ENCODE measurements at regions not wholly inside any gene's neighbourhood (a gene's known extent, or its start where the extent isn't known, plus 50 kb on each side); places are given as distances from the start of the nearest gene placed in this dataset.

DNA sequence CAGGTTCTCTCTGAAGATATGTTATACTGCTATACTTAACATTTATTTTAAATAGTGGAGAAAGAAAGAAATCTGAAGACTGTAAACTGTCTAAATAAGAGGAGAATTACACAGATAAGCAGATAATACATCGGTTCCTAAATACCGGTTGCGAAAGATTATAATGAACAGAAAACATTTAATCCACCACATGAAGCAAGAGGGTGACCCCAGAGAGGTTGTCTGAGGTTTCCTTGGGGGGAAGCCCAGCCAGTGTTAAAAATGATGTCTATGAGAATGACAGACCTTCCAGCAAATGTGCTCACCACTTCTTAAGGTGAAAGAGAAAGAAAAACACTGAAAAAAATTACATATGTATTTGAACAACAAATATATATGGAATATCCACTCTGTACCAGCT lies 356.4 kb upstream of the KAZN start:
- Histone ChIP-seq H3K27me3 (ENCODE audit: control insufficient read depth, low read length) (no peaks in the 10 kb centered on the region), H3K4me3 (ENCODE audit: low read length) (no peak overlapping the region), H3K36me3 (ENCODE audit: control insufficient read depth, low read length) (no peaks in the 10 kb centered on the region), H3K9me2 (replicated peaks; ENCODE audit: control insufficient read depth, low read length) (no peaks in the 10 kb centered on the region), H3K79me2 (ENCODE audit: control insufficient read depth, low read length) (no peaks in the 10 kb centered on the region), H3K4me2 (ENCODE audit: low read length) (no peak overlapping the region), H3F3A (ENCODE audit: control insufficient read depth, insufficient read depth) (no peaks in the 10 kb centered on the region), H3K27ac (ENCODE audit: low read depth, low read length) (no peak overlapping the region), H4K20me1 (ENCODE audit: control insufficient read depth, insufficient read depth, low read depth, low read length) (no peaks in the 10 kb centered on the region), H3K4me1 (ENCODE audit: control insufficient read depth, low read length) (no peaks in the 10 kb centered on the region), H3K9me3 (ENCODE audit: control insufficient read depth, insufficient read depth, low read length) (no peaks in the 10 kb centered on the region)
- TF ChIP-seq EZH2phosphoT487 (IDR thresholded peaks at IDR 0.05; ENCODE audit: borderline replicate concordance, low read length): no peak
- TF ChIP-seq, protein P1, sequence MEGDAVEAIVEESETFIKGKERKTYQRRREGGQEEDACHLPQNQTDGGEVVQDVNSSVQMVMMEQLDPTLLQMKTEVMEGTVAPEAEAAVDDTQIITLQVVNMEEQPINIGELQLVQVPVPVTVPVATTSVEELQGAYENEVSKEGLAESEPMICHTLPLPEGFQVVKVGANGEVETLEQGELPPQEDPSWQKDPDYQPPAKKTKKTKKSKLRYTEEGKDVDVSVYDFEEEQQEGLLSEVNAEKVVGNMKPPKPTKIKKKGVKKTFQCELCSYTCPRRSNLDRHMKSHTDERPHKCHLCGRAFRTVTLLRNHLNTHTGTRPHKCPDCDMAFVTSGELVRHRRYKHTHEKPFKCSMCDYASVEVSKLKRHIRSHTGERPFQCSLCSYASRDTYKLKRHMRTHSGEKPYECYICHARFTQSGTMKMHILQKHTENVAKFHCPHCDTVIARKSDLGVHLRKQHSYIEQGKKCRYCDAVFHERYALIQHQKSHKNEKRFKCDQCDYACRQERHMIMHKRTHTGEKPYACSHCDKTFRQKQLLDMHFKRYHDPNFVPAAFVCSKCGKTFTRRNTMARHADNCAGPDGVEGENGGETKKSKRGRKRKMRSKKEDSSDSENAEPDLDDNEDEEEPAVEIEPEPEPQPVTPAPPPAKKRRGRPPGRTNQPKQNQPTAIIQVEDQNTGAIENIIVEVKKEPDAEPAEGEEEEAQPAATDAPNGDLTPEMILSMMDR (IDR thresholded peaks at IDR 0.05; ENCODE audit: low read depth, low read length, poor library complexity, severe bottlenecking): no peak

DNA sequence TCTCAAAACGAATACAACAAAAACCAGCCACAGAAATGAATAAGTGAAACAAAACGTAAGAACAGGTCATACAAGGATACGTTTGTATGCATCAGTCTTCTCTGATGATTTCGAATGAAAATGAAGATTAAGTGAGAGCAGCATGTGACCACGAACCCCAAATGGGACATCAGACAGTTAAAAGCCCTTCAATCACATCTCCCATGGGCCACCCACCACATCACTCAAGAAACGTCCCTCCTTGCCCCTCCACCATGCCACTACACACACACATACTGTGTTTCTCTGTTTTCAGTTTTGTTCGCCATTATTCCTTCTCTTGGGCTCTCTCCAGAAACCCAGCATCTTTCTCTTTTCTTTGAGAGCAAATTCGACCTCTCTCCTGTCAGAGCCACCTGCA lies 355.6 kb upstream of the KAZN start:
- no peaks in the 10 kb centered on the region for H3K27me3 ChIP-seq (ENCODE audit: control insufficient read depth, low read length)
- no peaks in the 10 kb centered on the region for H3K79me2 ChIP-seq (ENCODE audit: control insufficient read depth, low read length)
- no peaks in the 10 kb centered on the region for H4K20me1 ChIP-seq (ENCODE audit: control insufficient read depth, insufficient read depth, low read depth, low read length)
- no peaks in the 10 kb centered on the region for H3F3A ChIP-seq (ENCODE audit: control insufficient read depth, insufficient read depth)
- H3K4me2 ChIP-seq (ENCODE audit: low read length): no peak overlapping the region
- no peaks in the 10 kb centered on the region for H3K36me3 ChIP-seq (ENCODE audit: control insufficient read depth, low read length)
- TF ChIP-seq EZH2phosphoT487 (IDR thresholded peaks at IDR 0.05; ENCODE audit: borderline replicate concordance, low read length): no peak
- TF ChIP-seq, protein P1 (IDR thresholded peaks at IDR 0.05; ENCODE audit: low read depth, low read length, poor library complexity, severe bottlenecking): no peak
- H3K9me2 ChIP-seq (replicated peaks; ENCODE audit: control insufficient read depth, low read length): no peaks in the 10 kb centered on the region
- no peaks in the 10 kb centered on the region for H3K4me1 ChIP-seq (ENCODE audit: control insufficient read depth, low read length)
- no peak overlapping the region for H3K4me3 ChIP-seq (ENCODE audit: low read length)
- H3K9me3 ChIP-seq (ENCODE audit: control insufficient read depth, insufficient read depth, low read length): no peaks in the 10 kb centered on the region
- H3K27ac ChIP-seq (ENCODE audit: low read depth, low read length): no peak overlapping the region

GRCh38 chr1:14245954-14246353 lies 352.5 kb upstream of the KAZN start:
- no peaks in the 10 kb centered on the region for H3F3A ChIP-seq (ENCODE audit: control insufficient read depth, insufficient read depth)
- H3K27ac ChIP-seq (ENCODE audit: low read depth, low read length): no peak overlapping the region
- no peak overlapping the region for H3K4me2 ChIP-seq (ENCODE audit: low read length)
- no peaks in the 10 kb centered on the region for H3K4me1 ChIP-seq (ENCODE audit: control insufficient read depth, low read length)
- H3K36me3 ChIP-seq (ENCODE audit: control insufficient read depth, low read length): no peaks in the 10 kb centered on the region
- no peaks in the 10 kb centered on the region; the same call in 1 of the 2 replicates for H3K9me3 ChIP-seq (ENCODE audit: control insufficient read depth, insufficient read depth, low read length)
- no peak overlapping the region for H3K4me3 ChIP-seq (ENCODE audit: low read length)
- no peak for TF ChIP-seq EZH2phosphoT487 (IDR thresholded peaks at IDR 0.05; ENCODE audit: borderline replicate concordance, low read length)
- TF ChIP-seq, protein P1 (IDR thresholded peaks at IDR 0.05; ENCODE audit: low read depth, low read length, poor library complexity, severe bottlenecking): no peak
- H3K27me3 ChIP-seq (ENCODE audit: control insufficient read depth, low read length): 0 out of 2 replicates have a peak, but pooled peaks cover 2% of the 10 kb centered on the region
- no peaks in the 10 kb centered on the region for H3K79me2 ChIP-seq (ENCODE audit: control insufficient read depth, low read length)
- H3K9me2 ChIP-seq (replicated peaks; ENCODE audit: control insufficient read depth, low read length): no peaks in the 10 kb centered on the region
- H4K20me1 ChIP-seq (ENCODE audit: control insufficient read depth, insufficient read depth, low read depth, low read length): no peaks in the 10 kb centered on the region

Data from DOHH2 (cell line).